GM12878 (cell line): ENCODE measurements at regions not wholly inside any gene's neighbourhood (a gene's known extent, or its start where the extent isn't known, plus 50 kb on each side); places are given as distances from the start of the nearest gene placed in this dataset.

Source experiments
- ATAC-seq: fragments of 200-7000 bp; cut with Tn5 transposase; 3 replicates; pipeline ENCODE4 v1.9.1; 2020; ENCODE audit warnings: mild to moderate bottlenecking, moderate library complexity
- BruUV-seq: library from RNA; stranded (reverse); fragments of 400-500 nt; replicated peaks from 2 replicates; lab custom pipeline; 2021; lab: Mats Ljungman, UMichigan
- CTCF ChIA-PET: fragments of 300-600 bp; sonication (Branson Sonifier 250); formaldehyde crosslinking; extraction: SDS; loops from one replicate; lab custom pipeline; 2021; ENCODE audit warnings: inconsistent platforms; lab: Yijun Ruan, JAX
- POLR2A ChIA-PET: fragments of 350-600 bp; formaldehyde crosslinking; extraction: SDS; loops from one replicate; lab custom pipeline; 2021; ENCODE audit warnings: inconsistent platforms; lab: Charles Lee
- RAD21 ChIA-PET: fragments of 300-600 bp; sonication (Branson Sonifier 250); formaldehyde crosslinking; loops from one replicate; lab custom pipeline; 2023; ENCODE audit warnings: antibody characterized with exemption; ENCODE audit not compliant: unreplicated experiment; lab: Charles Lee
- SMC1A ChIA-PET: fragments of 300-600 bp; sonication (Branson Sonifier 250); formaldehyde crosslinking; loops from one replicate; lab custom pipeline; 2023; ENCODE audit not compliant: unreplicated experiment, uncharacterized antibody; lab: Charles Lee
- DNase-seq: peaks from one replicate; pipeline ENCODE4 v3.0.0-alpha.2; 2011; ENCODE audit warnings: low read depth, low spot score
- FAIRE-seq: peaks from 3 replicates; lab custom pipeline; 2011; peaks lifted over from hg19 to GRCh38; lab: Jason Lieb, UNC
- H2AFZ ChIP-seq: 2 replicates; pipeline ENCODE4 v1.6.0; 2011; ENCODE audit warnings: low read depth, low read length, control low read depth; ENCODE audit not compliant: control insufficient read depth
- H3K27ac ChIP-seq: 2 replicates; pipeline ENCODE4 v1.5.1; 2011; ENCODE audit warnings: control low read depth; ENCODE audit not compliant: control insufficient read depth, insufficient read depth
- H3K27me3 ChIP-seq, 2 experiments: replicated peaks in 1 of 2; 2 replicates each; pipeline versions ENCODE4 v1.6.0 to v1.6.1; 2011; ENCODE audit warnings: low read length in 1 of 2; ENCODE audit not compliant: control insufficient read depth in 2 of 2, insufficient read depth in 2 of 2
- H3K36me3 ChIP-seq, 2 experiments: 2 replicates each; pipeline ENCODE4 v1.5.1; 2011; ENCODE audit warnings: low read length in 1 of 2; ENCODE audit not compliant: control insufficient read depth in 2 of 2, insufficient read depth in 2 of 2
- H3K4me1 ChIP-seq: 2 replicates; pipeline ENCODE4 v1.6.1; 2011; ENCODE audit warnings: mild to moderate bottlenecking, low read length, moderate library complexity, mixed read lengths; ENCODE audit not compliant: control insufficient read depth, insufficient read depth
- H3K4me2 ChIP-seq: 2 replicates; pipeline ENCODE4 v1.6.0; 2011; ENCODE audit warnings: control low read depth; ENCODE audit not compliant: control insufficient read depth, insufficient read depth
- H3K4me3 ChIP-seq: fragments of 200-600 bp; sonication (generic); 2 replicates; pipeline ENCODE4 v1.5.1; 2016
- H3K79me2 ChIP-seq: 2 replicates; pipeline ENCODE4 v1.6.0; 2011; ENCODE audit warnings: low read length; ENCODE audit not compliant: control insufficient read depth, insufficient read depth
- H3K9ac ChIP-seq: 2 replicates; pipeline ENCODE4 v1.8.0; 2011; ENCODE audit warnings: low read length, control low read depth, mixed read lengths; ENCODE audit not compliant: control insufficient read depth, insufficient read depth
- H3K9me3 ChIP-seq: replicated peaks from 3 replicates; pipeline ENCODE4 v1.5.1; 2011; ENCODE audit warnings: mild to moderate bottlenecking, low read length; ENCODE audit not compliant: control insufficient read depth, insufficient read depth
- H4K20me1 ChIP-seq: 2 replicates; pipeline ENCODE4 v1.6.0; 2011; ENCODE audit not compliant: control insufficient read depth, insufficient read depth
- BHLHE40 ChIP-seq, 2 experiments: fragments of 450-650 bp in 1 of 2; IDR thresholded peaks; 2 replicates each; pipeline ENCODE4 v1.6.1; 2011 to 2017; ENCODE audit warnings: low read depth in 2 of 2, borderline replicate concordance in 1 of 2, improper control_type of control experiment in 1 of 2, low read length in 1 of 2, mild to moderate bottlenecking in 1 of 2
- CEBPZ ChIP-seq: fragments of 150-350 bp; IDR thresholded peaks from 2 replicates; pipeline ENCODE4 v1.6.1; 2016; ENCODE audit warnings: low read depth, low read length
- CREM ChIP-seq: IDR thresholded peaks from 2 replicates; pipeline ENCODE4 v1.6.1; 2014; ENCODE audit warnings: antibody characterized with exemption, low read depth
- E2F8 ChIP-seq: fragments of 450-650 bp; IDR thresholded peaks from 2 replicates; pipeline ENCODE4 v1.6.1; 2018; ENCODE audit warnings: mild to moderate bottlenecking, low read depth, moderate library complexity; ENCODE audit not compliant: partially characterized antibody
- ELK1 ChIP-seq: IDR thresholded peaks from 2 replicates; pipeline ENCODE4 v1.6.1; 2012; ENCODE audit warnings: low read depth, low read length, improper control_type of control experiment
- FOS ChIP-seq: IDR thresholded peaks from 3 replicates; pipeline ENCODE4 v1.6.1; 2011; ENCODE audit warnings: borderline replicate concordance; ENCODE audit not compliant: insufficient read length; ENCODE audit errors: extremely low read depth
- PAX5 ChIP-seq: IDR thresholded peaks from 2 replicates; pipeline ENCODE4 v1.6.1; 2011; ENCODE audit warnings: low read depth, low read length, borderline replicate concordance
- SIN3A ChIP-seq: IDR thresholded peaks from 2 replicates; pipeline ENCODE4 v1.6.1; 2012; ENCODE audit warnings: low read depth, low read length, improper control_type of control experiment
- SPI1 ChIP-seq: IDR thresholded peaks from 2 replicates; pipeline ENCODE4 v1.6.1; 2011; ENCODE audit warnings: low read depth, mild to moderate bottlenecking, low read length, moderate library complexity, borderline replicate concordance; ENCODE audit not compliant: insufficient read depth
- SUZ12 ChIP-seq: fragments of 200-600 bp; sonication (generic); IDR thresholded peaks from one replicate; pipeline ENCODE4 v1.6.1; 2018; ENCODE audit warnings: antibody characterized with exemption, mild to moderate bottlenecking; ENCODE audit not compliant: unreplicated experiment
- TCF7 ChIP-seq: IDR thresholded peaks from 2 replicates; pipeline ENCODE4 v1.6.1; 2014; ENCODE audit warnings: antibody characterized with exemption, borderline replicate concordance
- WGBS: methylation state at CpG from one replicate; pipeline ENCODE4 v1.1.6; 2016; ENCODE audit warnings: low lambda C conversion rate; ENCODE audit not compliant: insufficient replicate concordance, insufficient coverage; ENCODE audit errors: missing lambda C conversion rate; 5-methylcytosine and 5-hydroxymethylcytosine counted together
- in situ Hi-C: fragments of 300-500 bp; cut with MboI; formaldehyde crosslinking; loops from 9 replicates; pipeline ENCODE4 v1.14.3; 2018; ENCODE audit warnings: mixed read lengths
- intact Hi-C: fragments of 100-400 bp; cut with micrococcal nuclease; formaldehyde crosslinking; loops from one replicate; pipeline ENCODE4 v1.14.2; 2022; ENCODE audit not compliant: unreplicated experiment

- Histone ChIP-seq H3K27me3 (no peaks in the 10 kb centered on the region), H3K4me3 (no peak overlapping the region), H3K4me2 (no peak overlapping the region), H2AFZ (no peak overlapping the region), H3K9me3 (no peaks in the 10 kb centered on the region), H3K4me1 (no peaks in the 10 kb centered on the region), H3K36me3 (no peaks in the 10 kb centered on the region), H3K27ac (no peak overlapping the region), H4K20me1 (no peaks in the 10 kb centered on the region), H3K79me2 (no peaks in the 10 kb centered on the region), H3K9ac (no peak overlapping the region)
- in situ Hi-C loops (no loop called here), intact Hi-C loops (no loop called here)
- ChIA-PET POLR2A (no interaction called here), CTCF (no interaction called here), RAD21 (no interaction called here), SMC1A (no interaction called here)
- DNase-seq (no peak), ATAC-seq (no peak), FAIRE-seq (no peak)
- no peak for TF ChIP-seq E2F8
- TF ChIP-seq FOS, result no peak
- 17% methylated on average over 3 of the region's 3 CpGs for WGBS
- no TSS peak for BruUV-seq
Observed at GRCh38 chr17:52837492-52837891, 679.0 kb upstream of the CA10 start.

- no peaks in the 10 kb centered on the region for H3K9me3 ChIP-seq
- H3K4me1 ChIP-seq, result no peaks in the 10 kb centered on the region
- FAIRE-seq (no peak), ATAC-seq (no peak)
- H3K27me3 ChIP-seq, result no peaks in the 10 kb centered on the region
- RAD21 ChIA-PET, result no interaction called here
- BruUV-seq, result no TSS peak
- H3K79me2 ChIP-seq, result no peaks in the 10 kb centered on the region
- no peak overlapping the region for H3K4me2 ChIP-seq
- TF ChIP-seq CEBPZ (no peak), CREM (no peak), PAX5 (no peak), BHLHE40 (IDR thresholded peaks at IDR 0.05; ENCODE audit: borderline replicate concordance in 1 of 2, low read depth in 2 of 2, low read length in 1 of 2) (no peak), SUZ12 (no peak), SIN3A (no peak), ELK1 (no peak), SPI1 (no peak), TCF7 (no peak)
- TF ChIP-seq, all 136 proteins: peak for 0
- intact Hi-C loops (no loop called here), in situ Hi-C loops (no loop called here)
- ChIA-PET SMC1A (no interaction called here), CTCF (no interaction called here), POLR2A (no interaction called here)
- no peak overlapping the region for H2AFZ ChIP-seq
- H3K9ac ChIP-seq, result no peak overlapping the region
- H3K36me3 ChIP-seq, result no peaks in the 10 kb centered on the region
- no peak overlapping the region for H3K4me3 ChIP-seq
- no peak for DNase-seq
- no peak overlapping the region for H3K27ac ChIP-seq
- no peaks in the 10 kb centered on the region for H4K20me1 ChIP-seq
- WGBS, result 0% methylated on average over 1 of the region's 1 CpG
Observed at GRCh38 chr17:52831536-52831935, 673.0 kb upstream of the CA10 start.
